Stimulated activated CD4-positive, alpha-beta T cell treated with anti-CD3 and anti-CD28 coated beads, Interleukin-4, amount 100 ng/mL, for 24 hours (primary cell): ENCODE measurements at regions not wholly inside any gene's neighbourhood (a gene's known extent, or its start where the extent isn't known, plus 50 kb on each side); places are given as distances from the start of the nearest gene placed in this dataset.
"Not testable (repeated sequence)": the region's sequence is repeated elsewhere in the genome, so short reads cannot be mapped to it uniquely, and the experiment has no call there.

ENCODE experiments used
- DNase-seq: peaks from one replicate; pipeline ENCODE4 v3.0.0-alpha.2; 2020

DNA sequence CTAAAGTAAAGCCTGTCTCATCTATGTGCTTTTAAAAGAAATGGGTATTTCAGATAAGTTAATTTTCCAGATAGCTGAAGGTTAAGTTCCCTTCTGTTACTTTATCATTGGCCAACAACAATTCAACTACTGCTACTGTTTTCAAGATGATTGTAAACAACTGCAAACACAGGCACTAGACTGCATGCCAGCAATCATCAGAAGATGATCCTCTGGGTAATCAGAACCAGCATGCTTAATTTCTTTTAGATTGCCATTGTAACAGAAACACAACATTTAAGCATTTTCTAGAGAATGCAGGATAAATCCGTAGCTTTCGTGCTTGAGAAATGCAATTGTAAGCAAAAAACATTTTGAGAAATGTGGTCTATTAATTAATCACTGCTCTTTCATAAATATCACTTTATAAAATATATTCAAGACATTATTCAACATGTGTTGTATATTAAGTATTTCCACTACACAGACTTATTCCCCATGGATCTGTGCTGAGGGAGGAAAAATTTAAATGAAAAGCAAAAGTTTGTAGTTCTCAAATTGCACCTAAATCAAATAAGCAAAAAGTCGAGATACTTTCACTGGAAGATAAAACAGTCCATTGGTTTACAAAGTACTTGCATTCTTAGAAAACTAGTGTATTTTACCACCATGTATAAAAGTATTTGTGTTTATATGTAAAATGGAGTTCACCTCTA is 133.7 kb downstream of the ATL2 start:
- DNase-seq: no peak

GRCh38 chr2:38239452-38239851 is 137.6 kb downstream of the ATL2 start:
- DNase-seq: no peak

- not testable (repeated sequence) for DNase-seq
Measured at GRCh38 chr2:38238705-38239104, 138.4 kb downstream of the ATL2 start.

GRCh38 chr2:38237311-38237710 is 139.8 kb downstream of the ATL2 start:
- no peak for DNase-seq

GRCh38 chr2:38233231-38233983 is 143.7 kb downstream of the ATL2 start:
- no peak for DNase-seq

DNA sequence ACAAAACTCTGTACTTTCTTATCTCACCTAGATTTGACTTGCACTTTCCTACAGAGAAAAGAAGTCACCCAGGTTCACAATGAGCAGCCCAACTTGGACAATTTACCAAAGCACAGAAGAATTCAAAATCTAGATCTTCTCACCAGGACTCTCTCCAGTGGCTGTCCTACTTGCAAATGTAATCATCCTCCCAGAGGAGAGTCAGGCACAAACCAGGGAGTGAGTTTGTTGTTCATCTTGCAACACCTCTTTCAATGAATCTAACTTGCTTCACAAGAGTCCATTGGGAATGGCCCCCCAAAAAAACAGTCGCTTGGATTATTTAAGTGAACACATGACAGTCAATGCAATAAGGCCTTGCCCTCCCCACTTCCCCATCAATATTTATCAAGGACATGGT is 144.6 kb downstream of the ATL2 start:
- DNase-seq: no peak

- no peak for DNase-seq
Measured at GRCh38 chr2:38230756-38231155, 146.3 kb downstream of the ATL2 start.

GRCh38 chr2:38228753-38229152 is 148.3 kb downstream of the ATL2 start:
- no peak for DNase-seq

GRCh38 chr2:38224821-38225437 is 149.0 kb upstream of the CYP1B1 start:
- no peak for DNase-seq

- no peak for DNase-seq
Measured at GRCh38 chr2:38224181-38224580, 148.2 kb upstream of the CYP1B1 start.

GRCh38 chr2:38223256-38223655 is 147.3 kb upstream of the CYP1B1 start:
- DNase-seq: no peak

GRCh38 chr2:38220164-38220563 is 144.2 kb upstream of the CYP1B1 start:
- DNase-seq: no peak

DNA sequence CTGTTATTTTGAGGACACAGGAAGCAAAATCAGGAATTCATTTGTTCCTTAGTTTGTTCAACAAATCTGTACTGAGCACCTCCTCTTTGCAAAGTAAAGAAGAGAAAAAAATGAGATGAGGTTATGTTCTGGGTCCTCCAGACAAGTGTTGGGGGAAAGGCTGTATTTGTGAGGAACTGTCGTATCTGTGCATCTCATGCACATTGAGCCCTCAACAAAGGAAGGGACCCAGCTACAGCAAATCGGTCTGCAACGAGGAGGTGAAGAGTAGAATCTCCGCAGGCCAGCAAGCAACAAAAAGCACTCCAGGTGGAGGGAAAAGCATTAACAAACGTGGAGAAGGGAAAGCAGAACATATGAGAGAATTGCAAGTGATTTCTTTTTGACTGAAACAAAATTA is 143.0 kb upstream of the CYP1B1 start:
- DNase-seq: no peak

GRCh38 chr2:38218591-38218991 is 142.6 kb upstream of the CYP1B1 start:
- no peak for DNase-seq

GRCh38 chr2:38217401-38218188 is 141.6 kb upstream of the CYP1B1 start:
- no peak for DNase-seq

GRCh38 chr2:38216886-38217285 is 140.9 kb upstream of the CYP1B1 start:
- DNase-seq: no peak

DNA sequence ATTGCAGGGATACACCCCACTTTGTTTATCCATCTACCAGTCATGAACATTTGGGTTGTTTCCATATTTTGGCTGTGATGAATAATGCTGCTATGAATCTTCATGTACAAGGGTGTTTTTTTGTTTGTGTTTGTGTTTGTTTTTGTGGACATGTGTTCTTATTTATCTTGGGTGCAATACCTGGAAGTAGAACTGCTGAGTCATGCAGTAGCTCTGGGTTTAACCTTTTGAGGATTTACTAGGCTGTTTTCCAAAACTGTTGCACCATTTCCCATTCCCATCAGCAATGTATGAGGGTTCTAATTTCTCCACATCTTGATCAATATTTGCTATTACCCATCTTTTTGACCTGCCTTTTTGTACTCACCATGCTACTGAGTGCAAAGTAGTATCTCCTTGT is 140.0 kb upstream of the CYP1B1 start:
- no peak for DNase-seq

GRCh38 chr2:38215522-38215921 is 139.6 kb upstream of the CYP1B1 start:
- no peak for DNase-seq

DNA sequence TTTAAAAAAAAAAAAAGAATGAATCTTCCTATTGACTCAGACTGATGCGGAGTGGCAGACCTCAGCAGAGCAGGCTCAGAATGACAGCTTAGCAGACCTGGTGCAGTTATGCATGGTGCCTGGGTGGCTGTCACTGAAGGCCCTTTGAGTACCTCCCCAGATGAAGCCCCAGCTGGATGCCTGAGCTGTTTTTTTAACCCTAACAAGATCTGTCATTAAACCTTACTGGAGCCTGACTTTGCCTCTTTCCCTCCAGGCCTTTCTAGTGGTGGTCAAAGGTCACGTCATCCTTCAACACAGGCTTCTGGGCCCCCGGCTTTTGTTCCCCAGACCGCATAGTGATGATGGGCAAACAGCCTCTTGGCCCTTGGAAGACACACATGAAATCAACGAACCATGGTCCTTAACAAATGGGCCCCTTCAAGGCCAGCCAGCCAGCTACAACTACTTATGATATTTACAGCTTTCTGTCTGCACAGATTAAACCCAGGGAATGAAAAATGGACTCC is 138.3 kb upstream of the CYP1B1 start:
- DNase-seq: peak; percentile 5

DNA sequence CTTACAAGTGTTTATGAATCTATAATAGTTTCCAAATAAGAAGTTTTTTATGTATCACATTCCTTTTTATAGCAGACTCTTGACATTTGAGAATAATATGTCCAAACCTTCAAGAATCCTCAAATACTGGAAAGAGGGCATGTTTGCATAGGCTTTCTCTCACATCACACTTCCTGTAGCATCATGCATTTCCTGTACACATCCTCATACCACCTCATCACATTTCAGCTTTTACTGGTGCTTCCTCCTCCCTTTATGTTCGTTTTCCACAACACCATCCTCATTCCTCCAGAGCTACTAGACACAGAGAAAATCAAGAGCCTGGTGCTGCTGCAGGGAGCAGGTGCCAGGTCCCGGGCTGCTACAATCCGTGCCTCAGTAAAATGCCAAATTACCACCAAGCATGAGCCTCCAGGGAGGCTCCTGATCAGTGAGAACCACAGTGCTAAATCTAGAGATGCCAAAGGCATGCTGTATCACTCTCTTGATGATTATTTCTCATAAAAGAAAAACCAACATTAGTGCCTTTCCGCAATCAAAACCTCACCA is 137.7 kb upstream of the CYP1B1 start:
- no peak for DNase-seq

DNA sequence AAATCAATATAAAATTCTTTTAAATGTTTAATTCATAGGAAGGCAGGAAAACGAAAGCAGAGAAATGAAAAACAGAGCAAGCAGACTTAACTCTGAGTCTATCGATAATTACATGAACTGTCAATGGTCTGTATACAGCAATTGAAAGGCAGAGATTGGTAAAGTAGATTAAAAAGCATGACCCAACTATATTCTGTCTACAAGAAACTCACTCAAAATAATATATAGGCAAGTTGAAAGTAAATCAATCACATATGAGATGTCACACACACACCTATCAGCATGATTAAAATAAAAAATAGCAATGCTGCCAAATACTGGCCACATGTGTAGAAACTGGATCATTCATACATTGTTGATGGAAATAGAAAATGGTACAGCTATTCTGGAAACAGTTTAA is 136.4 kb upstream of the CYP1B1 start:
- DNase-seq: no peak

DNA sequence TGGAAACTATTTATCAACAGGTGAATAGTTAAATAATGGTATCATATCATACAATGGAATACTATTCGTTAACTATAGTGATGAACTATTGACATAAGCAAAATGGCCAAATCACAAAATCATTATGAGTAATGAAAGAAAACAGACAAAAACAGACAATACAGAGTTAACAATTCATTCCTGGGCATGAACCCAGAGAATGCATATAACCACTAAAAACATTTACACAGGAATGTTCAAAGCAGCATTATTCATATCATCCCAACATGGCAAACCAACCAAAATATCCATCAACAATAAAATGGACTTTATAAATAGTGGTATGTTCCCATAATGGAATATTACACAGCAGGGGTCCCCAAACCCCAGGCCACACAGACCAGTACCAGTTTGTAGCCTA is 131.2 kb upstream of the CYP1B1 start:
- DNase-seq: no peak

GRCh38 chr2:38203446-38203810 is 127.5 kb upstream of the CYP1B1 start:
- DNase-seq: no peak
